ENCODE measurements at regions not wholly inside any gene's neighbourhood (a gene's known extent, or its start where the extent isn't known, plus 50 kb on each side); places are given as distances from the start of the nearest gene placed in this dataset.

DNA sequence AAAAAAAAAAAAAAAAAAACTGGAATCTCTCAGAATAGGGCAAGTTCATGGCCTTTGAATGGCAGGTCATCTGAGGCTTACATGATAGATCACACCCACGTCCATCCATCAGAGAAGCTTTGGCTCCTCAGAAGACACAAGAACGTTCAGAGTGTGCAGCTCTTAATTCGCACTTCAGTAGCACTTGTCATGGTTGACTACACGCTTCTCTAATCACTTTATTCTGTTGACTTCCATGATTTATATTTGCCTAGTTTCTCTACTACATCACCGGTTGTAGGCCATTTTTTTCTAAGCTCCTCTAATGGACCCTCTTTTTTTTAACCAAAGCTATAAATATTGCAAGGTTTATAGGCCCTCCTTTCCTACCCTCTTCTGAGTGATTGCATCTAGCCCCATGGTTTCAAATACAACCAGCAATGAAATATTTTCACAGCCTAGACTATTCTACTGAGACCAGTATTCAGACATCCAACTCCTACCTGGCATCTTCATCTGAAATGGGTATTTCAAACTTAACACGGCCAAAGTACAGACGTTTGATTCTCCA is 305.4 kb upstream of the CELF2 start:
- Histone ChIP-seq H3K9me3 (no peaks in the 10 kb centered on the region), H3K27ac (no peak overlapping the region), H3K4me3 (no peak overlapping the region), H3K4me1 (no peaks in the 10 kb centered on the region), H3K36me3 (no peaks in the 10 kb centered on the region), H3K27me3 (no peaks in the 10 kb centered on the region)
- WGBS, 2 donors: 71 to 77% methylated on average over 7 of the region's 7 CpGs
- intact Hi-C loops (cut with DNase I): no loop called here
- DNase-seq: no peak
- TF ChIP-seq, protein P1, sequence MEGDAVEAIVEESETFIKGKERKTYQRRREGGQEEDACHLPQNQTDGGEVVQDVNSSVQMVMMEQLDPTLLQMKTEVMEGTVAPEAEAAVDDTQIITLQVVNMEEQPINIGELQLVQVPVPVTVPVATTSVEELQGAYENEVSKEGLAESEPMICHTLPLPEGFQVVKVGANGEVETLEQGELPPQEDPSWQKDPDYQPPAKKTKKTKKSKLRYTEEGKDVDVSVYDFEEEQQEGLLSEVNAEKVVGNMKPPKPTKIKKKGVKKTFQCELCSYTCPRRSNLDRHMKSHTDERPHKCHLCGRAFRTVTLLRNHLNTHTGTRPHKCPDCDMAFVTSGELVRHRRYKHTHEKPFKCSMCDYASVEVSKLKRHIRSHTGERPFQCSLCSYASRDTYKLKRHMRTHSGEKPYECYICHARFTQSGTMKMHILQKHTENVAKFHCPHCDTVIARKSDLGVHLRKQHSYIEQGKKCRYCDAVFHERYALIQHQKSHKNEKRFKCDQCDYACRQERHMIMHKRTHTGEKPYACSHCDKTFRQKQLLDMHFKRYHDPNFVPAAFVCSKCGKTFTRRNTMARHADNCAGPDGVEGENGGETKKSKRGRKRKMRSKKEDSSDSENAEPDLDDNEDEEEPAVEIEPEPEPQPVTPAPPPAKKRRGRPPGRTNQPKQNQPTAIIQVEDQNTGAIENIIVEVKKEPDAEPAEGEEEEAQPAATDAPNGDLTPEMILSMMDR (IDR thresholded peaks at IDR 0.05): no peak

DNA sequence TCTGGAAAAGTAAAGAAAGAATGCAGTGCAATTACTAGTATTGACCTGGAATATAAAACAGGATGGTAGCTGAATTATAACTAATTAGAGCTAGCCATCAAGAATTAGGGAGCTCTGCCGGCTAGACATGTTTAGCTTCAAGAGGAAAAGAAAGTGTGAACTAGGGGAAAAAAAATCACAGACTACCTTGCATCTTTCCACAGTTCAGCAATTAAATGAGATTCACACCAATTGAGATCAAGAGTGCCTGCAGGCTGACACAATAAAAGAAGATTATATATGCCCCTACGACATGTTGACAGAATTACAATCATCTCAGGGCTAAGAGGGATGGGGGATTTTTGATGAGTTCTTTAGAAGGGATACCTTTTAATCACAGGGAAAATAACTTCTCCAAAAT is 303.3 kb upstream of the CELF2 start:
- Histone ChIP-seq H3K9me3 (no peaks in the 10 kb centered on the region), H3K4me3 (no peak overlapping the region), H3K36me3 (no peaks in the 10 kb centered on the region), H3K27me3 (no peaks in the 10 kb centered on the region), H3K27ac (no peak overlapping the region), H3K4me1 (no peaks in the 10 kb centered on the region)
- DNase-seq: no peak
- TF ChIP-seq, protein P1 (IDR thresholded peaks at IDR 0.05): no peak
- TF ChIP-seq POLR2A (IDR thresholded peaks at IDR 0.05): no peak
- 86 to 89% methylated on average over 2 of the region's 2 CpGs for WGBS, 2 donors
- intact Hi-C loops (cut with DNase I): no loop called here

DNA sequence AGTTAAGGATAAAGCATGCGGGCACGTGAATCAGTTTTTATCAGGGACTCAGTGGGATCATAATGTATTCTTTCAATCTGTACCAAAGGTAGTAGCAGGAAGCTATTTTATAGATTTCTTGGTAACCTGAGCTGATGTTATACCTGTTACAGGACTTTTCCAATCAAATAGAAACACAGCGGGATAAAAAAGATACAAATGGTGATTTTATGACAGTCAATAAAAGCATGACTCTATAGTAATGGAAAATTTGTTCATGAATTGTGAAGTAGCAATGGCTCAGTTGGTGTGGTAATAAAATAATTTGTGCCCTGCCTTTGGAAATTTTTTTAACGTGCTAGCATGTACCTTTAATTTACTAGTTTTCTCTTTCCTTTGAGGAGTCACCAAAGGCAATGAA is 300.7 kb upstream of the CELF2 start:
- intact Hi-C loops (cut with DNase I): no loop called here
- H3K4me3 ChIP-seq: no peak overlapping the region
- H3K9me3 ChIP-seq: no peaks in the 10 kb centered on the region
- H3K27ac ChIP-seq: no peak overlapping the region
- no peaks in the 10 kb centered on the region for H3K4me1 ChIP-seq
- WGBS, 2 donors: 83 to 90% methylated on average over 4 of the region's 4 CpGs
- no peak for DNase-seq
- H3K27me3 ChIP-seq: no peaks in the 10 kb centered on the region
- H3K36me3 ChIP-seq: no peaks in the 10 kb centered on the region
- TF ChIP-seq, protein P1 (IDR thresholded peaks at IDR 0.05): no peak
- TF ChIP-seq POLR2A (IDR thresholded peaks at IDR 0.05): no peak

DNA sequence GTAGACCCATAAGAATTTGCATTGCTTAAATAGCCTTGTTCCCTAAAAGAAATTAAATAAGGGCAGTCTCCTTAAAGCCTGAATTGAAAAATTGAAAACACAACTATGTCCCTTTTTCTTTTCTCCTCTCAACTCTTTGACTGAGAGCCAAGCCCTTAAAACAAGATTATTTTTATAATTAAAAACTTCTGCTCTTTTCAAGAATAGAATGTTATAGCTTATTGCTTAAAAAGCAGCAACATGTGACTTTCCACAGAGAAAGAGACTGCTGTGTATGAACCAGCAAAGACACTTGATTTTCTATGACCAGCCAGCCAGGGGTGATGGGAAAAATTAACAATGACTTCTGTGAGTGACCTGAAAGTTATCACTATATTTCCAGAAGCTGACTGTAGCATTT is 295.2 kb upstream of the CELF2 start:
- intact Hi-C loops (cut with DNase I): no loop called here
- Histone ChIP-seq H3K36me3 (no peaks in the 10 kb centered on the region), H3K4me3 (no peak overlapping the region), H3K9me3 (no peaks in the 10 kb centered on the region), H3K27ac (no peak overlapping the region), H3K4me1 (no peaks in the 10 kb centered on the region), H3K27me3 (no peaks in the 10 kb centered on the region)
- DNase-seq: no peak
- TF ChIP-seq, protein P1 (IDR thresholded peaks at IDR 0.05): no peak
- TF ChIP-seq POLR2A (IDR thresholded peaks at IDR 0.05): no peak

DNA sequence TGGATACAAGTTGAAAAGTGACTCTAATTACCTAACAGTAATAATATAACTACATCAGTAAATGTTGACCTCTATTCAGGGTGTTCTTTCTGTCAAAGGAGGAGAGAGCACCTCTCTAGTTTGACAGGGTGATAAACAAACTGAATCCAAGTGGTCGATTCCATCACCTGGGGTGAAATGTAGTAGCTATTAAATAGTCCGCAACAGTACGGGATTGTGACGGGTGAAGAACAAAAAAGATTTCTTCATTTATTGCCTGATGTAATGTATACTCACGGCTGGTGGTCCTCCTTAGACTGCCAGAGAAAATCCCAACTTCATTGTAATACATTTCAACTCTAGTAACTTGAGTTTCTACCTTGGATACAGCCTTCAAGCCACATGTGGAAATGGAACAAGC is 292.5 kb upstream of the CELF2 start:
- H3K36me3 ChIP-seq: no peaks in the 10 kb centered on the region
- H3K4me1 ChIP-seq: no peaks in the 10 kb centered on the region
- no peak for DNase-seq
- 68 to 88% methylated on average over 5 of the region's 5 CpGs for WGBS, 2 donors
- no peak overlapping the region for H3K27ac ChIP-seq
- H3K9me3 ChIP-seq: no peaks in the 10 kb centered on the region
- intact Hi-C loops (cut with DNase I): no loop called here
- no peak for TF ChIP-seq POLR2A (IDR thresholded peaks at IDR 0.05)
- TF ChIP-seq, protein P1 (IDR thresholded peaks at IDR 0.05): no peak
- no peak overlapping the region for H3K4me3 ChIP-seq
- no peaks in the 10 kb centered on the region for H3K27me3 ChIP-seq

Data from esophagus squamous epithelium (tissue), 5 donors.